HG02798 (cell line): ENCODE measurements at regions not wholly inside any gene's neighbourhood (a gene's known extent, or its start where the extent isn't known, plus 50 kb on each side); places are given as distances from the start of the nearest gene placed in this dataset.

ENCODE experiments used
- ATAC-seq: cut with Tn5 transposase; IDR thresholded peaks from one replicate; pipeline ENCODE4 v1.9.1; 2021; ENCODE audit warnings: mild to moderate bottlenecking; ENCODE audit not compliant: unreplicated experiment, poor library complexity

DNA sequence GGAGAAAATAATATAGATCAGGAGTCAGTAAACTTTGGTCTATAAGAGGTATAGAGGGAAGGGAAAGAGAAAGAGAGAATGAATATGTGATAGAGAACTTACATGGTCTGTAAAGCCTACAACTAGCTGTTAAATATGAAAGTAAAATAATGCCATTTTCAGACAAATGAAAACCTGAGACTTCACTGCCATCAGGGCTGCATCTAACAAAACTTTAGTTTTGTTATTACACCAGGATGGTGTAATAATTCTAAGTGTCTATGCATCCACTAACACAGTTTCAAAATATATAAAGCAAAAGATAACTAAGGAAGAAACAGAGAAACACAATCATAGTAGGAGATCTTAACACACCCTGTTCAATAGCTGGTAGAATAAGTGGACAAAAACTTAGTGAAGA, 217.7 kb downstream of the KLF13 start:
- no peak for ATAC-seq

DNA sequence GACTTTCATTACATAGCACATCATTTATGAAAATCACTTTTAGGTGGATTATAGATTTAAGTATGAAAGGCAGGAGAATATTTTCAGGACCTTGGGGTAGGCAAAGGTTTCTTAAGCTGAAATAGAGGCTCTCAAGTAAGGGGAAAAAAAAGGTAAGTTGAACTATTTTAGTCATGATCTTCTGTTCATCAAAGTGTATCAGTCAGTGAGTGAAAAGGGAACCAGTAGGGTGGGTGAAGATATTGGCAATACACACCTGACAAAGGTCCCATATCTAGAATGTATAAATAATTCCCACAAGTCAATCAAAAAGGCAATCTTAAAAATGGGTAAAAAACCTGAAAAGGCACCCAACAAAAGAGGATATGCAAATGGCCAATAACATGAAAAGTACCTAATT, 218.6 kb downstream of the KLF13 start:
- ATAC-seq = no peak

DNA sequence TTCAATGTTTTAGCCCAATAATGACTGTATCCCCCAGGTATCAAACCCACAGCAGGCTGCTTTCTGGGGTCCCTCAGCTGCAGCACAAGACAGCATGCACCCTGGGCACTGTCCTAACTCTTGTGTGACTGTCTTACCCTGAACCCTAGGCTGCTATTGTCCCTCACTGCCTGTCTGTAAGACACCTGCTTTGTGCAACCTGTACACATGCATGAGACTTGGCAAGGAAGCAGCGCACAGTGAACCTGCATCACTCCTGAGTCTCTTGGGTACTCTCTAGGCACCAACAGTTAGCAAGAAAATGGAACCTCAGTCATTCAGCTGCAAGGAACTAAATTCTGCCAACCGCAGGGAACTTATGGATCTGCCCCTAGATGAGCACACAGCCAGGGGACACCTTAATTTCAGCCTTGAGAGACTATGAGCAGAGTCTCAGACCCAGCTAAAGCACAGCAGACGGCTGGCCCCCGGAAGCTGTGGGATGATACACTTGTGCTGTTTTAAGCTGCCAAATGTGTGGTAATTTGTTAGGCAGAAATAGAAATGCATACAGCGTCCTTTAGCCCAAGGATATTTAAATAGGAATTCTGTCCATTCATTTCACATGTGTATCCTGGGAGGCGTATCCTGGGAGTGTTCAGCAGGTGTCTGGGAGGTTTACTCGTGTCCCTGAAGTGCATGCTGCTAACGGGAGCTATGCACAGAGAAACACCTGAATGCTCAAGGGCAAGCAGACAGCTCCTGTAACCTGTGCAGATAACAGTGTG, 223.8 kb downstream of the KLF13 start:
- no peak for ATAC-seq

DNA sequence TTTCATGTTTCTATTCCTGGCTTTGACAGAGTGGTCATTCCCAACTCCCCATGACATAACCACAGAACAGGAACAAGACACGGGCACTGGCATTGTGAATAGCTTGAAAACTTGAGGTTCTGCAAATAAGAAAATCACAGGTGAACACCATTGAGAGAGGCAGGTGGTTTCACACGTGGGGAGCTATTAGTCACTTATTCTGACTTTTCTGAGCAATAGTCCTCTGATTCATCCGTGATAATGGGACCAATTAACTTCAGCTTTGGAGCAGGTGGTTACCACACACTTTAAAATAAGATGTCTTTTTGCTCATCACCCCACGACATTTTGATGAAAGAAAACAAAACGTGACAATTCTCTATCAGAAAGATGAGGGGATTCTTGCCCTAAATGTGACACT, 224.7 kb downstream of the KLF13 start:
- no peak for ATAC-seq

DNA sequence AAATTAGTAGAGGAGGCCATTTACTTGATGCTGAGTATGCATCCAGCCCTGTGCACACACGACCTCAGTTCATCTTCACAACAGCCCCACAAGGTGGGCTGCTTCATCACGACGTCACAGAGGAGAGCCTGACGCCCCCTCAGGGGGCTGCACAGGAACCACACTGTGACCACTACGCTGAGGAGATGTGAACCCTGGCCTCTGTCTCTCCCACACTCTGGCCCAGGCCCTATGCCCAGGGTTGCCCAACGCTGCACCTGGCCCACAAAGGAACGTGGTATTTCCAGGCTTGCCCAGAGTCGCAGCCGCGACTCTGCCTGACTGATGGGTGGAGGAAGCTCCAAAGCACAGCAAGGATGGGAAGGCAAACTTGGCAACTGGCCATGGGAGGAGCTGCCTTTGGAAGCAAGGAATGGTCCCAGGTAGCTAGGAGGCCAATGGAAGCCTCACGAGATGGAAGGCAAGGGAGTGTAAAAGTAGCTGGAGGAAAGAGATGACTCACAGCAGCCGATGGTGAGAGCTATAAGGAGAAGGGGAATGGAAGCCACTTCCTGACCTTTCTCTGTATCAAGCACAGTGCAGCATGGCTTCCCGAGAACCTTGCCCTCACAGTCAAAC, 226.0 kb downstream of the KLF13 start:
- no peak for ATAC-seq

DNA sequence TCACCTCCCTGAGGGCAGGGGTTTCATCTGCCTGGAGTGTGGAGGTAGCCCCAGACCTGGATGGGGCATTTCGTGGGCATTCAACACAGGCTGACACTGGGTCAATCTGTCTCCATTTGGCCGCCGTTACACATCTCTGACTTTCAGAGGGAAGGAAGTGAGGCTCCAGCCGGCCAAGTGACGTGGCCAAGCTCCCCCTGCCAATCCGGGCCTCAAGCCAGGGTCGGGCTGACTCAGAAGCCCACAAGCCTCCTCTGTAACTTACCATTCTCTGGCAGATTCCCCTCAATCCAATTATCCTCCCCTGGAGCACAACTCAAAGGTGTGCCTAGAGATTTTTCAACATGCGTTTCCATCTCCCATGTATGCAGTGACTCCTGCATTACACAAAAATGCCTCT, 227.6 kb downstream of the KLF13 start:
- no peak for ATAC-seq

DNA sequence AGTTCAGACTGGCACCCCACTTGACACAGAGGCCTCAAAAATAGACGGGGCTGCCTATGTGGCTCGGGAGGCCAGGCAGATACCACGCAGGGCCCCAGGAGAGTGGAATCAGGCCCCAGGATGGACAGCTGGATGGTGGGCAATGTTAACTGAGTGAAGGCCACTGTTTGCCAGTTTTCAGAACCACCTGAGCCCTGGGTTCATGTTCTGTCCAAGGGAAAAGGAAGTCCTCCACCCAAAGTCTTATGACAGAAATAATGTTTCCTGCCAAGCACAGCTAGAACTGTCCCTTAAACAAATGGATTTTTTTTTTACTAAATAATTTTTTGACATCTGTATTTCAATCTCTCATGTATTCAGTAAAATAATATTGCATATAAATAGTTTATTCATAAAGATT, 228.4 kb downstream of the KLF13 start:
- ATAC-seq = no peak

DNA sequence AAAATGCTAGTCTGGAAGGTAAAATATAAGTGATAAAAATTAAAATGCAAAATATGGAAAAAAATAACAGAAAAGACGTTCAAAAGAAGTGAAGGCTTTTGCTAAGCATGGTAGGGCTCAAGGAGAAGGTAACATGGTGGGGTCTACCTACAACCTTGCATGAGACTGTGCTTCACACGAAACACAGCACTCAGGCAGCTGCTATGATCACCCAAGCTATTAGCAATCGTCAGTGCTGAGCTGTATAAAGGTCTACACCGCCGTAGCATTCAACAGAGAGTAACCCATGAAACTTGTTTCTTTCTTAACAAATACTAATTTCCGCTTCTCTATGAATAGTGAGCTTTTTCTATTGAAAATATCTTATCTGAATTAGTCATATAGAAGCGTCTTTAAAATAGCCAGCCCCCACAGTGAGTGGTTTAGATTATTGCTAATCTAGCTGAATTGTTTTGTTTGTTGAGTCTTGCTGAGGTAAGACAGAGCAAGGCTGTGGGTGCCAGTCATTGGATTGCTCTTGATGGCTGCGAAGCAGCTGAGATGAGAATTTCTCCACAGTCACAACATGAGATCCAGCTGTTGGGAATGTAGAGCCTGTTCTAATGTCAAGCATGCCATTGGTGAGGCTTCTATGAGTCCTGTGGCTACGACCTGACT, 230.0 kb downstream of the KLF13 start:
- ATAC-seq = no peak

DNA sequence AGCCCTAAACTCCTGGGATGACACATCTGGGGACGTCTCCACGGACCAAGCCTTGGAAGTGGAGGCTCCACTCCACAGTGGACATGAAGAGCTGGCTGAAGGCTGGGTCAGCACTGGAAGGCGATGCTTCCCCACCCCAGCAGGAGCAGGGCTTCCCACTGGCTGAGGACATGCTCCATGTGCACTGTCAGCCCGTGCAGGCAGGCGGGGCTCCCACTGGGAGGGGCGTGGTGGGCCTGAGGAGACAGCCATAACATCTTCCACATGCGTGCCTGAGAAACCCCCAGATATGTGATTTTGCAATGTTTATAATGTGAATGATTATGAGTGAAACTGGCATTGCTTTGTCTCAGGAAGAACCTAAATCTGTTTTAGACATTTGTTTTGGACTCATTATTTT, 231.3 kb downstream of the KLF13 start:
- ATAC-seq = no peak

DNA sequence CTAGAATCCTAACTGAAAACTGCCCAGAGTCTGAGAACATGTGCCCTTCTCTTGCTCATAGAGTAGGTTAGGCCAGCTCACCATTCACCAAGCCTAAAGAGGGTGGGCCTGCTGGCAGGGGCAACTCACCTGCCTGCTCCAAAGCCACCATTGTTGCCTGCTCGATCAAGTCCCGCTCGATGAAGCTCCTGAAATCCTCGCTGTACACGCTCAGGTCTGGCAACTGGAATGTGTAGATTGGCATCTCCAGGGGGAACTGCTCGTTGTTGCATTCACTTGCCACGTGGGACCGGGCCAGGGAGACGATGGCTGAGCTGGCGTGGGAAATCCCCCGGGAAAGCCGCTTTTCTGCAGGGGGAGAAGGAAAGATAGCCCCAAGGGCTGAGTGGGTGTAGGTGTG, 232.2 kb downstream of the KLF13 start:
- no peak for ATAC-seq

DNA sequence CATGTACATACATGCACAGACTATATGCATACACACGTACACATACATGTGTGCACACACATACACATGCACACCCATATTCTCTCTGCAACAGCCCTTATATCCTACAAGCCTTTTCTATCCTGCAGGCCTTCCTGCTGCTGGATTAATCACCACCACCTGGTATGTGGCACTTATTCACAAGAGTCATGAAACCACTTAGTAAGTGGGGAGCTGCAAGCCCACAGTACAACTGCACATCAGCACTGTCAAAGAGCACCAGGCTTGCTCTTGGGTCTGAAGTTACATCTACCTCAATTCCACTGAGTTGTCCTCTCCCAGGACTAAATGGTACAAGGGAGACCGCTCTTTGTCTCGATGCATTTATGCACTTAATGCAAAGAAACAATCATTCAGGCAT, 233.2 kb downstream of the KLF13 start:
- no peak for ATAC-seq

DNA sequence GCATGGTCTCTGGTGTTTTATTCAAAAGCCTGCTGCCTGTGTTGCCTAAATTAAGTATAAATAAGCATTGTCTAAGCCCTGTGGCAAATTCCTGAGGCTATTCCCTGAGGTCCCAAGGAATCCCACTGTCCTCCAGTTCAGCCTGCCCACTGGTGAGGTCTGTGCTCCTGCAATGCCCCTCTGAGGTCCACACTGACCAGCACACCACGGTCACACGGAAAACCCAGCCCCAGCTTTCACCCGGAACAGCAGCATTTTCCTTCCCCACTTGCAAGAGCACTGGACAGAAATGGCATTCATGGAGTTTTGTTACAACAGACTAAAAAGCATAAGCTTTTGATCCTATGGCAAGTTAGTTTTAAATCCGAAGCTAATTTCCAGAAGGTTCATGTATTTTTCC, 234.0 kb downstream of the KLF13 start:
- ATAC-seq = no peak

DNA sequence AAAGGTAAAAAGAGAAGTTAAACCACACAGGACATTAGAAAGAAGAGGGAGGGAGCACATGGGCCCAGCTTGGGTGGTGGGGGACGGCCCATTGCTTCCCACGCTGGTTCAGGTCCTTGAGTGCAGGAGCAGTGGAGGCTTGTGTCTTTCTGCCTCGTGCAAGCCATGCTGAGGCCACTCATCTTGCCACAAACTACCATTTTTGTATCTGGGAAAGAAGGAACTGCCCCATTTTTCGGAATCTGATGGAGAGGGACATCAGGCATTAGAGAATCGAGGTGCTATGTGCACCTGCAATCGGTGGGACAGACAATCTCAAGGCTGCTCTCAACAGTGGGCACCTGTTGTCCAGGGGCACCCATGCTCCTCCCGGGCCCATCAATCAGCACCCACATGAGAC, 234.5 kb downstream of the KLF13 start:
- ATAC-seq = no peak

DNA sequence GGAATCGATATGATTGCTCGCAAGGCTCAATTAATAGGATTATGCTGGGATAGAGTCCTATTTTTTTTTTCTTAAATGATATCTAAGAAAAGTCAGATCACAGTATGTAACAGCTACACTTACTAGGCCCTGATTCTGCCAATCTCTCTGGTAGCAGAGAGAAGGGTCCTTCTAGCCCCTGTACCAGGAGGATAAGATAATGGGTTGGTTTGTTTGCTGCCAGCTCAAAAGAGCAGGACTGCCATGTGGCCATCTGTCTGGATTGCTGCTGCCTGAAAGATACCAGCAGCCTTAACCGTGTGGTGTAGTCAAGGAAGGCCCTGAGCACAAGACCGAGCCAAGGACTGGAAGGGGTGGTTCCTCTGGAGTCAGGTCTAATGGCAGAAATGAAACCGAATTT, 236.4 kb downstream of the KLF13 start:
- ATAC-seq = no peak

DNA sequence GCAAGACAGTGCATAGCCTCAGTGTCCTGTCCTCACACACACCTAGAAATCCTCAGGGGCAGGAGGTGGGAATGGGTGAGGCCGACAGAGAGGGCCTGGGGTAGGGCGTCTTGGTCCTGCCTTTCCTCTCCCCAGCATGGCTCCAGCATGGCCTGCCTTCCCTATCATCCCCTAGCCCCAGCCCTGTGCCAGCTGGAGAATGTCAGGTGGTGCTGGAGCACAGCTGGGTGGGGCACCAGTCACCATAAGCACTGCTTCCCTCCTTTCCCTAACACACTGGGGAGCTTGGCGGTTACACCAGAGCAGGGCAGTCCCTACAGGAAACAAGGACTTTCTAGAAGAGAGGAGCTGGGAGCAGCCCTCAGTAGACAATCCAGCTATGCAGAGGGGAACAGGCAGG, 236.8 kb downstream of the KLF13 start:
- ATAC-seq = no peak

DNA sequence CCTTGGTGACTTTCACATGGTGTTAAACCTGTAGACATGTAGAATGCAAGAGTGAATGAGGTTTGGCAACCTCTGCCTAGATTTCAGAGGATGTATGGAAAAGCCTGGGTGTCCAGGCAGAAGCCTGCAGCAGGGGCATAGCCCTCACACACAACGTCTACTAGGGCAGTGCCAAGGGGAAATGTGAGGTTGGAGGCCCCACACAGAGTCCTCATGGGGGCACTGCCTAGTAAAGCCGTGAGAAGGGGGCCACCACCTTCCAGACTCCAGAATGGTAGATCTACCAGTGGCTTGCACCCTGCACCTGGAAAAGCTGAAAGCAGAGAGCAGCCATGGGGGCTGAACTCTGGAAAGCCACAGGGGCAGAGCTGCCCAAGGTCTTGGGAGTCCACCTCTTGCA, 241.2 kb downstream of the KLF13 start:
- ATAC-seq = no peak

DNA sequence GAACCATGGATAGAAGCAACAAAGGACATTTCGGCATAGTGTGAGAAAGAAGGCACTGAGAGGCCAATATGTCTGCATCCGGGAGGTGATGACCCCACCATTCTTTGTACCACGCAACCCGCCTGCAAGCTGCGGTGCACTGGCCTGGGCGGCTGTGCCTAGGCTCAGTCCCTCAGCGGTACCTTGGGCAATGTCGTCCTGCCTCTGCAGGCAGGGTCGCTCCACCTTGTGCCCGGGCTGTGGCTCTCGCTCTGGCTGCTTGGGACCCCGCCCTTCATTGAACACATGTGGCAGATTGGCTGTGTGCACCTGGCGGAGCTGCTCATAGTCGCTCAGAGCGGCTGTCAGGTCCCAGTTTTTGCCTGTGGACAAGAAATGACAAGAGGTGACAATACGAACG, 243.2 kb downstream of the KLF13 start:
- no peak for ATAC-seq

DNA sequence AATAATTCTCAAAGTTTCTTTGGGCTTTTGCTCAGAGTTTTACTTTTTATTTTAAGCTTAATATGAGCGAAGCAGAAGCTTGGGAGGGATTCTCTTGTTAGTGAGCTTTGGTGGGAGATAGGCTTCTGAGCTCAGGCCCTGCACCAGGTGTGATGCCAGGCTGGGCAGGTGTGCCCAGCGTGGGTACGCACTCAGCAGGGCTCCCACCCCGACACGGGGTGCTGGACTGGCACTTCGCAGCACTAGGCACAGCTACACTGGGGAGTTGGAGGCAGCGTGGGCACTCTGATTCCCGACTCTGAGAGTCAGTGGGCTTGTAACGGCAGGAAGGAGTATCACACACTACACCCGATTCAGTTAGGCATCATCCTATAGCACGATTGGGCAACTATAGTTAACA, 244.0 kb downstream of the KLF13 start:
- no peak for ATAC-seq

DNA sequence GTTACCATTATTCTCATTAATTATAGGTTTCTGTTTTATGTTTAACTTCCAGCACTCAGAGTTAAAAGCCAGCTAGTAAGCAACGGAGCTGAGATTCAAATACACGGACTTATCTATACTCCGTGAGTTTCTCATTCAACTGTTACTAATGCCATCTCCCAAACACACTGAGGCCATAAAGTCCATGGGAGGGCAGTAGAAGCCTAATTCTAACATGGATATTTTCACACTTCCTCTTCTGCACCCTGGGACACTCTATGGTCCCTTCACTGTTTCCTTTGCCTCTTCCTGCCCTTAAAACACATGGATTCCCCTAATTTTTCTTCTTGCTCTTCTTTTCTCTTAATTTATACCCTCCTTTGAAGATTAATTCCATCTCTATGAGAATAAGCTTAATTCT, 245.0 kb downstream of the KLF13 start:
- ATAC-seq = no peak

DNA sequence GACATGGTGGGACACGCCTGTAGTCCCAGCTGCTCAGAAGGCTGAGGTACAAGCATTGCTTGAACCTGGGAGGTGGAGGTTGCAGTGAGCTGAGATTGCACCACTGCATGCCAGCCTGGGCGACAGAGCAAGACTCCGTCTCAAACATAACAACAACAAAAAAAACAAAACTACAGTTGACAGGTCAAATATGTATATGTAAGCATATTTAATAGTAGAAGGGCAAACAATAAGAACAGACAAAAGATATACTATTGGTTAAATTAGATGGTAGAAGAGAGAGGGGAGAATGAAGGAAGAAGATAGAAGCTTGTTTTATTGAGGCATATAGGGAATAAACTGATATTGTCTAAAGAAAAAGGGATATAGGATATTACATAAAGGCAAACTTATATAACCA, 247.1 kb downstream of the KLF13 start:
- ATAC-seq = no peak

DNA sequence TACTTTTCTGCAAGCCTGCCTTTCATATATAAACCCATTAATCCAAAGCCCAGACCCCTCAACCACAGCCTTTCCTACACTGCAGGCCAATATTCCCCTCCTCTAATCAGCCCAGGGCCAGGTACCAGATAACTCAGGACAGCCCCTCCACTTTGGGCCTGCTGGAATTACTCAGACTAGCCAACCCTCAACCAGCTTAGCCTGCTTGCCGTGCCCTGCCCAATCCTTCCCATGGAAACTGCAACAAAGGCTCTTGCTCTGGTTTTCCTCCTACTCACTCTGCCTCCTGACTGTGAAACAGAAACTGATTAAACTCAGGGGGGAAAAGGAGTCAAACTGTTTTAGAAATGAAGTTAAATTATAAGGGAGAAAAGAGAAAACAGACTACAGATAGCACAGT, 248.1 kb downstream of the KLF13 start:
- no peak for ATAC-seq

DNA sequence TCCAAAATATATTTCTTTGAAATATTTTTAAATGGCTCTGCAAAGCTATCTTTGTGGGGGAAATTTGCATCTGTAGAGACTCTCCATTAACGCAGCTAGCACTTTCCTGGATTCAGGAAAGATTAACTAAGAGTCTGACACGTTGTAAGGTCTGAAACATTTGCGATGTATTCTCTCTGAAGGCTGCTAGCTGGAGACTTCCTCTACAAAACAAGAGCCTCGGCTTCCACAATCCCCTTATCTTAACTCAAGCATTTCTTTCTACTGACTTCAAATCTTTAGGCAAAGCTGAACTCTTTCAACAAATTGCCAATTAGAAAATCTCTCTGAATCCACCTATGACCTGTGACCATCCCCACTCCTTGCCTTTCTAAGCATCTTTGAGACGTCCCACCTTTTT, 250.5 kb downstream of the KLF13 start:
- no peak for ATAC-seq
